GM19328 (cell line): ENCODE measurements at regions not wholly inside any gene's neighbourhood (a gene's known extent, or its start where the extent isn't known, plus 50 kb on each side); places are given as distances from the start of the nearest gene placed in this dataset.

ENCODE experiments used
- ATAC-seq: cut with Tn5 transposase; IDR thresholded peaks from one replicate; pipeline ENCODE4 v1.9.1; 2021; ENCODE audit warnings: mild to moderate bottlenecking, moderate library complexity; ENCODE audit not compliant: unreplicated experiment

GRCh38 chr3:117486719-117487716, 777.4 kb downstream of the TUSC7 start:
- ATAC-seq: no peak

DNA sequence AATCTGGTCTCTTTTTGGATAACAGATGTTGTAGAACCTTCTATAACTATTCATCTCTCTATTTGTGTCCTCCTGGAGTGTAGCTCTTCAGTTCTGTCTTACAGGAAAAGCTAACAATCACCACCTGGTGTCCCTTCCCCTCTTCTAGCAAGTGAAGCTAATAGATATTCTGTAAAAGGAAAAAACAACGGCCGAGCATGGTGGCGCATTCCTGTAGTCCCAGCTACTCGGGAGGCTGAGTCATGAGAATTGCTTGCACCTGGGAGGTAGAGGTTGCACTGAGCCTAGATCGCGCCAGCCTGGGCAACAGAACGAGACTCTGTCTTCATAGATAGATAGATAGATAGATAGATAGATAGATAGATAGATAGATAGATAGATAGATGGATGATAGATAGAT, 779.4 kb downstream of the TUSC7 start:
- no peak for ATAC-seq

GRCh38 chr3:117489663-117490079, 780.1 kb downstream of the TUSC7 start:
- no peak for ATAC-seq

- no peak for ATAC-seq
These were observed 781.1 kb downstream of the TUSC7 start for GRCh38 chr3:117490716-117491115.

DNA sequence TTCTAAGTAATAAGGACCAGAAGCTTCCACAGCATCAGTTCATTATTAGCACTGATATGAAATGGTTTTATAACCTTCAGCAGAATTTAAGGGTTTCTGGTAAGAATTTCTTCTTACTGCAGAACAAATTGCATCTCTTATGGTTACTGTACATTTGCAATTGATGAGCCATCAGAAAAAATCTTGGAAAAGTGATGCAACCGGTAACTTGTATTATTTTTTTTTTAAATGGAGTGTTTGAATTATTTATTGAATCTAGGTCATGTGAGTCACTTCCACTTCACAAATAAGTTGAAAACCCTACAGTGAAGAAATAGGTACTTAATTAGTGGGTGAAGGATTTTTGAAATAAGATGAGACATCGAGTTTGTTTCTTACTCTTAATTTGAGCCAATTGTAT, 786.0 kb downstream of the TUSC7 start:
- no peak for ATAC-seq

DNA sequence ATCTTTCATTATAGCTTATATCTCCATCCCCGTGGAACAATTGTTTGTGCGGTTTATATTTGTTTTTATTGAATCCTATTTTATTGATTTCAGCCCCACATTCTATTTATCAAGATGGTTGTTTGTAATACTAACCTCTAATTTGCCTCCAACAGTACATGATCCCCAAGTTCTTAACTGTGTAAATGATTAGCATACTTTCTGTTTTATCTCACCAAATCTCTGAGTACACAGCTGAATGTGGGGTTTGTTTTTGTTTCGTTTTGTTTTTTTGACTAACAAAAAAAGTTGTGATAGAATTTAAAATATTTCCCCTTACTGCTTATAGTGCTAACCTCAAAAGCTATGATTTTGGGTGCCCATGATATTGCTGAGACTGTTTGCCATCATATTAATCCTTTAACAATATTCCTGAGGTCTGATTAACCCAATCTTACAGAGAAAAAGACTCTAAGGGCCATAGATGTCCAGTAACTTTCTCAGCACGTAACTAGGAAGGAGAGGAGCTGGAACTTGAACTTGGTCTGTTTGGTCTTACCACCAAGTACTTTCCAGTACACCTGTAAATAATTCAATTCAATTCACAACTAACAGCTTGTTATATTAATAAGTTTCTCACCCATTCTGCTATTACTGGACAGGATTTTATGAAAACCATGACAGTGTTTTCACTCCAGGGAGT, 789.8 kb downstream of the TUSC7 start:
- ATAC-seq: no peak

- ATAC-seq: no peak
These were observed 798.4 kb downstream of the TUSC7 start for GRCh38 chr3:117507958-117508357.

DNA sequence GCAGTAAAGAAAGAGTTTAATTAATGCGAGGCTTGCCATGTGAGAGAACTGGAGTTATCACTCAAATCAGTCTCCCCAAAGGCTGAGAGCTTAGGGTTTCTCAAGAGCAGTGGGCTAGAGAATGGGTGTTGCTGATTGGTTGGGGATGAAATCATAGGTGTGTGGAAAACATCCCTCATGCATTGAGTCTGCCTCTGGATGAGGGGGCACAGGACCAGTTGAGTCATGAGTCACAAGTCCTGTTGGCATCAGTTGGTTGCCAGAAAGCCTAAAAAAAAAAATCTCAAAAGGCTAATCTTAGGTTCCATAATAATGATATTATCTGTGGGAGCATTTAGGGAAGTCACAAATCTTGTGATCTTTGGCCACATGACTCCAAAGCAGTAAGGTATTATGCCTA, 800.3 kb downstream of the TUSC7 start:
- no peak for ATAC-seq

GRCh38 chr3:117510396-117510795, 800.8 kb downstream of the TUSC7 start:
- no peak for ATAC-seq

DNA sequence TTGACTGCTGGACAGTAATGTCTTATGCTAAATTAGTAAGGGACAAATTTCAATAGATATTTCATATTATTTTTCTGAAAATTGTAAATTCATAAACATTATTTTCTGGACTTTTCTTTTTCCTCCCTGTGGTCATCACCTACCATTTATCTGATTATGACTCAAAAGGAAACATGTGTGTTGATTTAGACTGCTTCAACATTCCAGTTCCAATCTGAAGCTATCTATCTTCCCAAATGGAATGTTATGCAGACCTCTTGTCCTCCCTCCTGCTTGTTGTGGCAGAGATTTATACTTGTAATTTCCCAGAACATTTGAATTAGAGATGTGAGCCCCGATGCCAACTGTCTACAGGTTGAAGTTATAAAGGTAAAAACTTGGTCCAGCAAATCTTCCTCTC, 803.4 kb downstream of the TUSC7 start:
- ATAC-seq: no peak

- ATAC-seq: no peak
These were observed 805.7 kb downstream of the TUSC7 start for GRCh38 chr3:117515309-117515708.

DNA sequence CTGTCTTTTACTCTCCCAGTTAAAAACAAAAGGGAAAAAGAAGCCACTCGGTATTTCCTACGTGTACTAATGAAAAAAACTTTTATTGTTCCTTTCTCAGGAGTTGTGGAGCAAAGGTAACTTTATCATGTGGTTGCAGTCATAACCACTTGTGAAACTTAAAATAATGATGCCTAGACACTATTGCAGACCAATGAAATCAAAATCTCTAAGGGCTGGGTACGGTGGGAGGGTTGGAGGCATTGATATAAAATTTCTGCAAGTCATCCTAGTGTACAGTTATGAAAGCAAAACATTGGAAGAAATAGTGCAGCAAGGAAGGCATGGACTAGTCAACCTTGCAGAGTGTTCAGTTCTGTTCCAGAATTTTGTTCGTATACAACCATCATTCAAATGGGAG, 808.8 kb downstream of the TUSC7 start:
- no peak for ATAC-seq

- no peak for ATAC-seq
These were observed 810.2 kb downstream of the TUSC7 start for GRCh38 chr3:117519776-117520175.

DNA sequence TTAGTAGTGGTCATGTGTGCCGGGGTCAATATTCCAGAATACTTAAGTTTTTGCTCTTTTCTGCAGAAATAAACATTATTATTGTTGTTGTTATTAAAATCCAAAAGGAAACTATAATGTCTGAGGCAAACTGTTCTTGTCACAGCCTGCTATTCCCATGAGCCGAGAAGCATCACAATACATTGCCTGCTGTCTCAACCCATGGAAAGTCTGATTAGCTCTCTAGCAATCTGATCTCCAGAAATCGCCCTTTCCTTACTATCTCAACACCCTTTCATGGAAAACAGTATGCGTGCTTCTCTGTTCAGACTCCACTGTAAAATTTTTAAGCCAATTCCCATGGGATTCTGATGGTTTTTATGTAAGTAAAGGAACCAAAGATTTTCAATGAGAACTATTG, 811.0 kb downstream of the TUSC7 start:
- no peak for ATAC-seq

GRCh38 chr3:117523418-117523817, 813.8 kb downstream of the TUSC7 start:
- no peak for ATAC-seq

GRCh38 chr3:117524890-117525289, 815.3 kb downstream of the TUSC7 start:
- ATAC-seq: no peak

DNA sequence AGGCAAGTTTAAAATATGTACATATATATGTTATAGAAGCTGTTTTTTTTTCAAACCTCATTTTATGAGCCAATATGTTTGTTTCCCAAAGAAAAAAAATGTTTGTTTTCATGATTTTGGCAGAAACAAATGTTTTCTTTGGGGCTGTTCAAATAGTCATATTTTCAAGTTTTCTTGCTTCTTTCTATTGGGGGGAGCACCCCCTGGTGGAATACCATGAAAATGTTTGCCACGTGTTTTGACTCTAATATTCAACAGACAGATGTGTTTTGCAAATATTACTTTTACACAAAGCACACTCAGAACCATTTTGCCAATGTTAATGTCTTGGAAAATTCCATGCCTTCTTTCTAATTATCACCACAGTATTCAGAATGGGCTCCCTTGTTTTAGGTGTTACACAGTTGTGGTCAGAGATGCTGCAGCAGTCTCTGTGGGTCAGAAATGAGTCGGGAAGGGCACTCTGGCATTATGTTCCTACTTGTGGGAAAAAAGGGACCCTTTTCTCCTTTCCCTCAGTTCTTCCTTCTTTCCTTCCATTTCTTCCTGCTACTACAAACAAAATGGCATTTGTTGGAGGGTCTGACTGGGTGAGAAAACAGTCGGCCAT, 817.0 kb downstream of the TUSC7 start:
- ATAC-seq: no peak

- ATAC-seq: no peak
These were observed 817.8 kb downstream of the TUSC7 start for GRCh38 chr3:117527346-117527745.

- ATAC-seq: no peak
These were observed 819.1 kb downstream of the TUSC7 start for GRCh38 chr3:117528688-117529087.

GRCh38 chr3:117531078-117531767, 821.6 kb downstream of the TUSC7 start:
- no peak for ATAC-seq

- no peak for ATAC-seq
These were observed 822.7 kb downstream of the TUSC7 start for GRCh38 chr3:117532268-117532667.
